22Rv1 (cell line): ENCODE measurements at regions not wholly inside any gene's neighbourhood (a gene's known extent, or its start where the extent isn't known, plus 50 kb on each side); places are given as distances from the start of the nearest gene placed in this dataset.

ENCODE experiments used
- H3K27ac ChIP-seq: fragments of 450-650 bp; 2 replicates; pipeline ENCODE4 v1.5.1; 2017
- CTCF ChIP-seq: fragments of 450-650 bp; IDR thresholded peaks from 2 replicates; pipeline ENCODE4 v1.5.1; 2017; ENCODE audit warnings: mild to moderate bottlenecking
- ZFX ChIP-seq: fragments of 450-650 bp; IDR thresholded peaks from 2 replicates; pipeline ENCODE4 v1.6.1; 2017; ENCODE audit warnings: antibody characterized with exemption, borderline replicate concordance

GRCh38 chr1:219380463-219380862, 206.8 kb downstream of the LYPLAL1 start:
- TF ChIP-seq ZFX (no peak), CTCF (no peak)

DNA sequence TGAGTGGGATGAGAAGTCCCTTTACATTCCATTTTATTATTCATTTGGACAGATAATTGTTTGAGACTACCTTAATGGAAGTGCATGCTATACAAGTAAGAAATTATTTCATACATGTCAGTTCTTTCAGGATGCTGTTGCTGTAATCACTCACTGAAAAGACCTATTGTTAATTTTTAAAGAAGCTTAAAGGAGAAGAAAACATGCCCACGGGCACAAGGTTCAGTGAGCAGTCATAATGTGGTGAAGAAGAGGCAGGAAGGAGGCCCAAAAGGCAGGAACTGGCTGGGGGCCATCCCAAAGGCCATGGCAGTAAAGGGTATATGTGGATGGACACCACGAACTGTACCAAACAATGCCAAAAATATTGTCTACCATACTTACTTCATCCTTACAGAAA, 206.0 kb downstream of the LYPLAL1 start:
- H3K27ac ChIP-seq = no peak overlapping the region
- TF ChIP-seq CTCF = no peak
- no peak for TF ChIP-seq ZFX

More at GRCh38 chr1:219380463-219380862, 206.8 kb downstream of the LYPLAL1 start:
- H3K27ac ChIP-seq = no peak overlapping the region

- TF ChIP-seq ZFX (no peak), CTCF (no peak)
Observed at GRCh38 chr1:219374636-219375035, 201.0 kb downstream of the LYPLAL1 start.

GRCh38 chr1:219374046-219374566, 200.4 kb downstream of the LYPLAL1 start:
- H3K27ac ChIP-seq = no peak overlapping the region
- TF ChIP-seq CTCF (no peak), ZFX (no peak)

More at GRCh38 chr1:219374636-219375035, 201.0 kb downstream of the LYPLAL1 start:
- H3K27ac ChIP-seq = no peak overlapping the region

- no peak overlapping the region for H3K27ac ChIP-seq
- TF ChIP-seq ZFX = no peak
- no peak for TF ChIP-seq CTCF
Observed at GRCh38 chr1:219373616-219373935, 199.9 kb downstream of the LYPLAL1 start.

GRCh38 chr1:219372916-219373615, 199.4 kb downstream of the LYPLAL1 start:
- TF ChIP-seq ZFX (no peak), CTCF (no peak)
- no peak overlapping the region for H3K27ac ChIP-seq

DNA sequence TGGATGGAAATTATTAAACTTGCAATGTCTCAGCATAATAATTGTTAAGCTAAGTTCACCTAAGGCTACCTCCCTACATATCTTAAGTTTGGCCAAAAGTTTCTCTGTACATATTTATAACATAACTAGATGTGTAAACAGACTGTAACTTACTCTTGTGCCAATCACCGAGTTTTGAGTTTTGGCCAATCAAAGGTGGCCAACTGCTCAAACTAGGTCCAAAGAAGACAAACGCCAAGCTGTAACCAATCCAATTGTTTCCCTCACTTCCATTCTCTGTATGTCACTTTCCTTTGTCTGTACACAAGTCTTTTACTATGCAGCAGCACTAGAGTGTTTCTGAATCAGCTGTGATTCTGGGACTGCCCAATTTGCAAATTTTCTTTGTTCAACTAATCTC, 197.8 kb downstream of the LYPLAL1 start:
- TF ChIP-seq ZFX (no peak), CTCF (no peak)
- no peak overlapping the region for H3K27ac ChIP-seq
